Activated CD8-positive, alpha-beta memory T cell treated with anti-CD3 and anti-CD28 coated beads, Interleukin-2, amount 10 ng/mL, durations not matched to agents 7 days and 5 days (primary cell): ENCODE measurements at regions not wholly inside any gene's neighbourhood (a gene's known extent, or its start where the extent isn't known, plus 50 kb on each side); places are given as distances from the start of the nearest gene placed in this dataset.
"Not testable (repeated sequence)": the region's sequence is repeated elsewhere in the genome, so short reads cannot be mapped to it uniquely, and the experiment has no call there.

Source experiments
- ATAC-seq: fragments of 150-1000 bp; cut with Tn5 transposase; one replicate; pipeline ENCODE4 v1.10.0; 2021; ENCODE audit warnings: moderate library complexity
- CTCF ChIA-PET: fragments of 350-600 bp; sonication (Branson Sonifier 250); formaldehyde crosslinking; loops from one replicate; lab custom pipeline; 2021; ENCODE audit warnings: antibody characterized with exemption; lab: Charles Lee
- DNase-seq: peaks from one replicate; pipeline ENCODE4 v3.0.0-alpha.2; 2020
- H3K27ac Mint-ChIP-seq: one replicate; pipeline ENCODE4 v1.8.0; 2021; ENCODE audit warnings: mild to moderate bottlenecking, mixed read lengths
- H3K27me3 Mint-ChIP-seq: one replicate; pipeline ENCODE4 v1.8.0; 2021; ENCODE audit warnings: mixed read lengths
- H3K36me3 Mint-ChIP-seq: one replicate; pipeline ENCODE4 v1.8.0; 2021; ENCODE audit warnings: mild to moderate bottlenecking, mixed read lengths
- H3K4me1 Mint-ChIP-seq: one replicate; pipeline ENCODE4 v1.8.0; 2021; ENCODE audit warnings: mixed read lengths
- H3K4me3 Mint-ChIP-seq: one replicate; pipeline ENCODE4 v1.8.0; 2021; ENCODE audit warnings: mild to moderate bottlenecking, moderate library complexity, mixed read lengths
- H3K9me3 Mint-ChIP-seq: one replicate; pipeline ENCODE4 v1.8.0; 2022; ENCODE audit warnings: low read depth, mixed read lengths

- H3K9me3 Mint-ChIP-seq, result no peaks in the 10 kb centered on the region
- no peak for DNase-seq
- H3K36me3 Mint-ChIP-seq, result no peaks in the 10 kb centered on the region
- no peak for ATAC-seq
- no peak overlapping the region for H3K4me3 Mint-ChIP-seq
- peaks cover 27% of the 10 kb centered on the region for H3K27me3 Mint-ChIP-seq
- CTCF ChIA-PET, result no interaction called here
- no peak overlapping the region for H3K27ac Mint-ChIP-seq
- no peaks in the 10 kb centered on the region for H3K4me1 Mint-ChIP-seq
These were observed 123.2 kb downstream of the ELOVL4 start for GRCh38 chr6:79824202-79824601.

GRCh38 chr6:79821859-79822258 is 125.5 kb downstream of the ELOVL4 start:
- DNase-seq (no peak), ATAC-seq (no peak)
- H3K27ac Mint-ChIP-seq, result no peak overlapping the region
- peaks cover 32% of the 10 kb centered on the region for H3K27me3 Mint-ChIP-seq
- no peaks in the 10 kb centered on the region for H3K9me3 Mint-ChIP-seq
- CTCF ChIA-PET, result no interaction called here
- no peaks in the 10 kb centered on the region for H3K36me3 Mint-ChIP-seq
- H3K4me1 Mint-ChIP-seq, result no peaks in the 10 kb centered on the region
- no peak overlapping the region for H3K4me3 Mint-ChIP-seq

- Mint-ChIP-seq H3K9me3 (no peaks in the 10 kb centered on the region), H3K27me3 (peaks cover 20% of the 10 kb centered on the region), H3K4me3 (no peak overlapping the region), H3K36me3 (no peaks in the 10 kb centered on the region), H3K4me1 (no peaks in the 10 kb centered on the region), H3K27ac (no peak overlapping the region)
- CTCF ChIA-PET, result no interaction called here
- no peak for ATAC-seq
- no peak for DNase-seq
These were observed 128.9 kb downstream of the ELOVL4 start for GRCh38 chr6:79818471-79818870.

GRCh38 chr6:79814940-79815339 is 132.4 kb downstream of the ELOVL4 start:
- Mint-ChIP-seq H3K36me3 (no peaks in the 10 kb centered on the region), H3K27ac (no peak overlapping the region), H3K27me3 (peaks cover 20% of the 10 kb centered on the region), H3K4me3 (no peak overlapping the region), H3K9me3 (no peaks in the 10 kb centered on the region), H3K4me1 (no peaks in the 10 kb centered on the region)
- CTCF ChIA-PET, result interaction anchor here (1.0 to 2.3 kb wide), 2 partner anchors 39 to 53 kb away, joined by 4 to 8 read pairs; no protein-coding TSS in a partner anchor
- no peak for ATAC-seq
- DNase-seq, result no peak

- H3K4me1 Mint-ChIP-seq, result no peaks in the 10 kb centered on the region
- no peaks in the 10 kb centered on the region for H3K36me3 Mint-ChIP-seq
- peaks cover 17% of the 10 kb centered on the region for H3K27me3 Mint-ChIP-seq
- ATAC-seq (peak; percentile 68), DNase-seq (peak; percentile 76)
- no peak overlapping the region for H3K27ac Mint-ChIP-seq
- H3K4me3 Mint-ChIP-seq, result no peak overlapping the region
- CTCF ChIA-PET, result interaction anchor here (1.0 to 2.3 kb wide), 5 partner anchors 10 to 56 kb away, joined by 3 to 8 read pairs (median 4); no protein-coding TSS in a partner anchor
- H3K9me3 Mint-ChIP-seq, result no peaks in the 10 kb centered on the region
These were observed 133.3 kb downstream of the ELOVL4 start for GRCh38 chr6:79813854-79814709.

- no peak for ATAC-seq
- Mint-ChIP-seq H3K27me3 (peaks cover 13% of the 10 kb centered on the region), H3K27ac (no peak overlapping the region), H3K4me3 (no peak overlapping the region), H3K4me1 (no peaks in the 10 kb centered on the region), H3K36me3 (no peaks in the 10 kb centered on the region), H3K9me3 (no peaks in the 10 kb centered on the region)
- no peak for DNase-seq
- CTCF ChIA-PET, result interaction anchor here (1.0 to 2.3 kb wide), 4 partner anchors 9 to 56 kb away, joined by 3 to 8 read pairs (median 4); no protein-coding TSS in a partner anchor
These were observed 134.1 kb downstream of the ELOVL4 start for GRCh38 chr6:79813143-79813850.

- Mint-ChIP-seq H3K4me1 (no peaks in the 10 kb centered on the region), H3K36me3 (no peaks in the 10 kb centered on the region), H3K27ac (no peak overlapping the region), H3K27me3 (peaks cover 13% of the 10 kb centered on the region), H3K9me3 (no peaks in the 10 kb centered on the region), H3K4me3 (no peak overlapping the region)
- ATAC-seq, result no peak
- CTCF ChIA-PET, result interaction anchor here (1.7 kb wide), 1 partner anchor 34 kb away, joined by 8 read pairs; no protein-coding TSS in a partner anchor
- DNase-seq, result no peak
These were observed 135.2 kb downstream of the ELOVL4 start for GRCh38 chr6:79812195-79812594.

GRCh38 chr6:79810871-79811270 is 136.5 kb downstream of the ELOVL4 start:
- ATAC-seq, result no peak
- DNase-seq, result no peak
- CTCF ChIA-PET, result interaction anchor here (1.0 to 1.7 kb wide), 3 partner anchors 32 to 57 kb away, joined by 3 to 8 read pairs (median 8); no protein-coding TSS in a partner anchor
- Mint-ChIP-seq H3K9me3 (peaks cover 2% of the 10 kb centered on the region), H3K4me1 (no peaks in the 10 kb centered on the region), H3K27me3 (peaks cover 13% of the 10 kb centered on the region), H3K27ac (no peak overlapping the region), H3K4me3 (no peak overlapping the region), H3K36me3 (no peaks in the 10 kb centered on the region)

- Mint-ChIP-seq H3K4me3 (no peak overlapping the region), H3K4me1 (no peaks in the 10 kb centered on the region), H3K27ac (no peak overlapping the region), H3K27me3 (peaks cover 16% of the 10 kb centered on the region), H3K36me3 (no peaks in the 10 kb centered on the region), H3K9me3 (peaks cover 2% of the 10 kb centered on the region)
- CTCF ChIA-PET, result interaction anchor here (1.5 to 1.7 kb wide), 3 partner anchors 32 to 58 kb away, joined by 7 to 8 read pairs (median 8); no protein-coding TSS in a partner anchor
- no peak for DNase-seq
- ATAC-seq, result no peak
These were observed 137.1 kb downstream of the ELOVL4 start for GRCh38 chr6:79810185-79810705.

- Mint-ChIP-seq H3K9me3 (peaks cover 2% of the 10 kb centered on the region), H3K4me3 (no peak overlapping the region), H3K4me1 (peaks cover 8% of the 10 kb centered on the region), H3K27me3 (peaks cover 18% of the 10 kb centered on the region), H3K36me3 (no peaks in the 10 kb centered on the region), H3K27ac (no peak overlapping the region)
- CTCF ChIA-PET, result interaction anchor here (1.6 kb wide), 1 partner anchor 31 kb away, joined by 7 read pairs; no protein-coding TSS in a partner anchor
- no peak for DNase-seq
- ATAC-seq, result no peak
These were observed 138.4 kb downstream of the ELOVL4 start for GRCh38 chr6:79808921-79809320.

GRCh38 chr6:79806661-79807060 is 140.7 kb downstream of the ELOVL4 start:
- not testable (repeated sequence) for DNase-seq, H3K9me3 Mint-ChIP-seq, H3K36me3 Mint-ChIP-seq, ATAC-seq, H3K27ac Mint-ChIP-seq, H3K4me1 Mint-ChIP-seq, H3K4me3 Mint-ChIP-seq
- CTCF ChIA-PET, result interaction anchor here (1.4 kb wide), 1 partner anchor 62 kb away, joined by 4 read pairs; no protein-coding TSS in a partner anchor
- peaks cover 27% of the 10 kb centered on the region for H3K27me3 Mint-ChIP-seq

- H3K27me3 Mint-ChIP-seq, result peaks cover 21% of the 10 kb centered on the region
- no peaks in the 10 kb centered on the region for H3K36me3 Mint-ChIP-seq
- peaks cover 8% of the 10 kb centered on the region for H3K4me1 Mint-ChIP-seq
- CTCF ChIA-PET, result interaction anchor here (0.6 to 1.8 kb wide), 3 partner anchors 9 to 65 kb away, joined by 3 to 6 read pairs (median 3); no protein-coding TSS in a partner anchor
- peaks cover 2% of the 10 kb centered on the region for H3K9me3 Mint-ChIP-seq
- no peak overlapping the region for H3K4me3 Mint-ChIP-seq
- no peak overlapping the region for H3K27ac Mint-ChIP-seq
- DNase-seq, result no peak
- no peak for ATAC-seq
These were observed 142.6 kb downstream of the ELOVL4 start for GRCh38 chr6:79804732-79805131.

GRCh38 chr6:79803917-79804316 is 143.4 kb downstream of the ELOVL4 start:
- Mint-ChIP-seq H3K36me3 (no peaks in the 10 kb centered on the region), H3K4me3 (no peak overlapping the region), H3K27ac (no peak overlapping the region), H3K9me3 (peaks cover 2% of the 10 kb centered on the region), H3K4me1 (peaks cover 10% of the 10 kb centered on the region), H3K27me3 (peaks cover 21% of the 10 kb centered on the region)
- DNase-seq (no peak), ATAC-seq (no peak)
- CTCF ChIA-PET, result interaction anchor here (0.8 kb wide), 1 partner anchor 10 kb away, joined by 3 read pairs; no protein-coding TSS in a partner anchor
